Smooth muscle cell (in vitro differentiated cells): ENCODE measurements at regions not wholly inside any gene's neighbourhood (a gene's known extent, or its start where the extent isn't known, plus 50 kb on each side); places are given as distances from the start of the nearest gene placed in this dataset.

ENCODE experiments used
- DNase-seq: peaks from one replicate; lab custom pipeline; 2025; ENCODE audit not compliant: unreplicated experiment; lab: John Stamatoyannopoulos, UW
- H2AFZ ChIP-seq: fragments of 200-600 bp; sonication (generic); 2 replicates; pipeline ENCODE4 v1.6.0; 2016; ENCODE audit warnings: antibody characterized with exemption, low read depth, mild to moderate bottlenecking
- H3F3A ChIP-seq: fragments of 200-600 bp; sonication (generic); 2 replicates; pipeline ENCODE4 v1.6.0; 2017; ENCODE audit warnings: antibody characterized with exemption, low read depth
- H3K27ac ChIP-seq: fragments of 200-600 bp; sonication (generic); 2 replicates; pipeline ENCODE4 v1.5.1; 2016; ENCODE audit warnings: low read depth, mild to moderate bottlenecking
- H3K27me3 ChIP-seq: fragments of 200-600 bp; sonication (generic); 2 replicates; pipeline ENCODE4 v1.6.1; 2016; ENCODE audit warnings: low read depth, mild to moderate bottlenecking
- H3K36me3 ChIP-seq: fragments of 200-600 bp; sonication (generic); 2 replicates; pipeline ENCODE4 v1.5.1; 2016; ENCODE audit warnings: low read depth
- H3K4me1 ChIP-seq: fragments of 200-600 bp; sonication (generic); 2 replicates; pipeline ENCODE4 v1.5.1; 2016; ENCODE audit warnings: low read depth
- H3K4me2 ChIP-seq: fragments of 200-600 bp; sonication (generic); 2 replicates; pipeline ENCODE4 v1.6.0; 2016; ENCODE audit warnings: mild to moderate bottlenecking
- H3K4me3 ChIP-seq: fragments of 200-600 bp; sonication (generic); 2 replicates; pipeline ENCODE4 v1.5.1; 2016; ENCODE audit warnings: mild to moderate bottlenecking
- H3K79me2 ChIP-seq: fragments of 200-600 bp; sonication (generic); 2 replicates; pipeline ENCODE4 v1.6.0; 2016; ENCODE audit warnings: low read depth, mild to moderate bottlenecking
- H3K9ac ChIP-seq: fragments of 200-600 bp; sonication (generic); 2 replicates; pipeline ENCODE4 v1.6.0; 2016; ENCODE audit warnings: low read depth
- H3K9me3 ChIP-seq: fragments of 200-600 bp; sonication (generic); replicated peaks from 2 replicates; pipeline ENCODE4 v1.5.1; 2016; ENCODE audit warnings: low read depth
- H4K20me1 ChIP-seq: fragments of 200-600 bp; sonication (generic); 2 replicates; pipeline ENCODE4 v1.6.0; 2016; ENCODE audit warnings: low read depth
- CTCF ChIP-seq: fragments of 200-600 bp; sonication (generic); IDR thresholded peaks from 2 replicates; pipeline ENCODE4 v1.5.1; 2017; ENCODE audit warnings: borderline replicate concordance, mild to moderate bottlenecking, antibody characterized with exemption; ENCODE audit not compliant: insufficient read depth, poor library complexity, severe bottlenecking
- WGBS: methylation state at CpG from one replicate; pipeline ENCODE4 v1.1.7; 2016; ENCODE audit warnings: low lambda C conversion rate; 5-methylcytosine and 5-hydroxymethylcytosine counted together

GRCh38 chr15:69760258-69760845 lies 307.7 kb downstream of the RPLP1 start:
- WGBS: 34% methylated on average over 3 of the region's 3 CpGs
- DNase-seq: no peak
- Histone ChIP-seq H3K4me1 (peaks cover 14% of the 10 kb centered on the region), H4K20me1 (no peaks in the 10 kb centered on the region), H3K27ac (peak overlapping the region; percentile 97), H3K36me3 (no peaks in the 10 kb centered on the region), H3F3A (peaks cover 42% of the 10 kb centered on the region), H3K27me3 (no peaks in the 10 kb centered on the region), H3K9ac (peak overlapping the region; percentile 70), H3K9me3 (no peaks in the 10 kb centered on the region), H3K79me2 (no peaks in the 10 kb centered on the region), H3K4me2 (peak overlapping the region; percentile 52), H3K4me3 (no peak overlapping the region), H2AFZ (no peak overlapping the region)
- TF ChIP-seq CTCF: no peak

- TF ChIP-seq CTCF: no peak
- Histone ChIP-seq H3K27me3 (no peaks in the 10 kb centered on the region), H3K9ac (no peak overlapping the region), H3K4me1 (peaks cover 12% of the 10 kb centered on the region), H2AFZ (no peak overlapping the region), H3K36me3 (no peaks in the 10 kb centered on the region), H3K9me3 (no peaks in the 10 kb centered on the region), H3K4me2 (peak overlapping the region; percentile 52), H3K4me3 (no peak overlapping the region), H3K79me2 (no peaks in the 10 kb centered on the region), H4K20me1 (no peaks in the 10 kb centered on the region), H3K27ac (peak overlapping the region; percentile 97), H3F3A (peaks cover 42% of the 10 kb centered on the region)
- 49% methylated on average over 7 of the region's 7 CpGs for WGBS
- DNase-seq: peak; percentile 28
Measured at GRCh38 chr15:69760890-69761568, 308.4 kb downstream of the RPLP1 start.

- Histone ChIP-seq H3K9me3 (no peaks in the 10 kb centered on the region), H3K4me1 (peaks cover 12% of the 10 kb centered on the region), H3K79me2 (no peaks in the 10 kb centered on the region), H3K4me3 (no peak overlapping the region), H2AFZ (no peak overlapping the region), H3K27ac (peak overlapping the region; percentile 79), H3K27me3 (no peaks in the 10 kb centered on the region), H3K36me3 (no peaks in the 10 kb centered on the region), H3K4me2 (no peak overlapping the region), H4K20me1 (no peaks in the 10 kb centered on the region), H3F3A (peaks cover 33% of the 10 kb centered on the region), H3K9ac (no peak overlapping the region)
- no peak for TF ChIP-seq CTCF
- WGBS: 68% methylated on average over 6 of the region's 6 CpGs
- DNase-seq: no peak
Measured at GRCh38 chr15:69762373-69763148, 309.9 kb downstream of the RPLP1 start.
